ENCODE measurements at regions not wholly inside any gene's neighbourhood (a gene's known extent, or its start where the extent isn't known, plus 50 kb on each side); places are given as distances from the start of the nearest gene placed in this dataset.

- ATAC-seq, result no peak
- CTCF ChIA-PET, result interaction anchor here (0.6 to 1.4 kb wide), 2 partner anchors 22 to 256 kb away, joined by 3 read pairs; no protein-coding TSS in a partner anchor
- H3K27ac Mint-ChIP-seq, result no peak overlapping the region
- H3K27me3 Mint-ChIP-seq, result peaks cover under 1% of the 10 kb centered on the region
- DNase-seq, result no peak
- no peaks in the 10 kb centered on the region for H3K9me3 Mint-ChIP-seq
- H3K4me3 Mint-ChIP-seq, result no peak overlapping the region
- no peaks in the 10 kb centered on the region for H3K36me3 Mint-ChIP-seq (ENCODE audit: low read depth)
- intact Hi-C loops (cut with micrococcal nuclease), result no loop called here
- TF ChIP-seq CTCF (IDR thresholded peaks at IDR 0.05), result no peak
- POLR2A ChIA-PET, result no interaction called here
- no peaks in the 10 kb centered on the region for H3K4me1 Mint-ChIP-seq (ENCODE audit: low read depth)
These were observed 444.0 kb downstream of the MFSD1 start for GRCh38 chr3:159245871-159246270.

DNA sequence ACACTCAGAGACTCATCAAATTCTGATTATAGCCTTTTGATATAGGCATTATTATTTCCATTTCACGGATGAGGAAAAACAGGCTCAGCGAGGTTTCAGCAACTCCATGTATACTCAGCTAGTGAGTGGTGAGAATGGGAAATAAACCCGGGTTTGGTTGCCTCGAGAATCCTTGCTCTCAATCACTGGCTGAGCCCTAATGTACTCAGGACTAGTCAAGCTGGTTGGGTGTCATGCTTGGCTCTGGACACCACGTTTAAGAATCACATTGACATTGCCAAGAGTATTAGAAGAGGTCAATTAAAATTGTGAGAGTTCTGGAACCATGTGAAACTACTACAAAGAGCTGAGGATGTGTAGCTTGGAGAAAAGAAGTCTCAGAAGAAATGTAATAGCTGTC is 444.5 kb downstream of the MFSD1 start:
- no peak for DNase-seq
- ATAC-seq, result no peak
- Mint-ChIP-seq H3K36me3 (ENCODE audit: low read depth) (no peaks in the 10 kb centered on the region), H3K27ac (no peak overlapping the region), H3K9me3 (no peaks in the 10 kb centered on the region), H3K4me1 (ENCODE audit: low read depth) (no peaks in the 10 kb centered on the region), H3K4me3 (no peak overlapping the region), H3K27me3 (peaks cover 2% of the 10 kb centered on the region)
- intact Hi-C loops (cut with micrococcal nuclease), result no loop called here
- POLR2A ChIA-PET, result no interaction called here
- CTCF ChIA-PET, result interaction anchor here (0.9 to 2.2 kb wide), 3 partner anchors 13 to 21 kb away, joined by 3 to 8 read pairs (median 3); no protein-coding TSS in a partner anchor
- no peak for TF ChIP-seq CTCF (IDR thresholded peaks at IDR 0.05)

DNA sequence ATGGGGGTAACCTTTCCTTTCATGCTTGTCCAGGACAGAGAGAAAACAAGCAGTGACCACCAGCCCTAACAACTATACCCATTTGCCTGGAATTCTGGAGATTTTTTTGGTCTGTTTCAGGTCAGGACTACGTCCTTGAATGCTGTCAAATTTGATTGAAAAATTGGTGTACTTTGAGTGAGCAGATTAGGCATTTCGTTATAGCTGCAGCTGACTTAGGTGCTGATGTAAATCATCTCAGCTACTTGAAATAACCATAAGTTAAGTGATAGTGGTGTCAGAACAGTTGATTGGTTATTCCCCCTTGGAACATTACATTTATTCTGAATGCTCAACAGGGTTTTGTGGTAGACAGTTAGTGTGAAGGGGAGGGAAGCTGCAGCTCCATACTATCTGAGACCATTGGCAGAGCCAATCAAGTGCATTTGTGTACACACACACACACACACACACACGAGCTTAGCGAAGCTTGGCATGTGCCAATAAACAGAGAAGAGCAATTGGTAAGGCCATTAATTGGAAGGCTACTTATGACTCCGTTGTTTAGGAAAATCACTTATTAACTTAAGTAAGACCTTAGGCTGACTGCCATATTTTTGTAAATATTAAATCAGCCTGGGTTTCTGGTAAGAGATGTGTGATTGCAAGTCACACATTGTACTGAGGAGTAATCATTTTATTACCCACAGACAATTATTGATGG is 447.8 kb downstream of the MFSD1 start:
- no peaks in the 10 kb centered on the region for H3K4me1 Mint-ChIP-seq (ENCODE audit: low read depth)
- DNase-seq (no peak), ATAC-seq (no peak)
- peaks cover 3% of the 10 kb centered on the region for H3K27me3 Mint-ChIP-seq
- CTCF ChIA-PET, result interaction anchor here (1.6 to 3.2 kb wide), 2 partner anchors 11 to 404 kb away, joined by 7 to 10 read pairs; no protein-coding TSS in a partner anchor
- POLR2A ChIA-PET, result no interaction called here
- H3K36me3 Mint-ChIP-seq (ENCODE audit: low read depth), result peaks cover 3% of the 10 kb centered on the region
- no peak overlapping the region for H3K27ac Mint-ChIP-seq
- TF ChIP-seq CTCF (IDR thresholded peaks at IDR 0.05), result no peak
- intact Hi-C loops (cut with micrococcal nuclease), result no loop called here
- no peak overlapping the region for H3K4me3 Mint-ChIP-seq
- H3K9me3 Mint-ChIP-seq, result peaks cover 10% of the 10 kb centered on the region

- DNase-seq (no peak), ATAC-seq (no peak)
- Mint-ChIP-seq H3K4me1 (ENCODE audit: low read depth) (no peaks in the 10 kb centered on the region), H3K27ac (no peak overlapping the region), H3K36me3 (ENCODE audit: low read depth) (peaks cover 3% of the 10 kb centered on the region), H3K4me3 (no peak overlapping the region), H3K27me3 (peaks cover 7% of the 10 kb centered on the region), H3K9me3 (peaks cover 10% of the 10 kb centered on the region)
- intact Hi-C loops (cut with micrococcal nuclease), result no loop called here
- TF ChIP-seq CTCF (IDR thresholded peaks at IDR 0.05), result no peak
- CTCF ChIA-PET, result interaction anchor here (3.2 to 3.8 kb wide), 2 partner anchors 9 to 406 kb away, joined by 10 to 19 read pairs; no protein-coding TSS in a partner anchor
- POLR2A ChIA-PET, result no interaction called here
These were observed 449.1 kb downstream of the MFSD1 start for GRCh38 chr3:159250961-159251360.

DNA sequence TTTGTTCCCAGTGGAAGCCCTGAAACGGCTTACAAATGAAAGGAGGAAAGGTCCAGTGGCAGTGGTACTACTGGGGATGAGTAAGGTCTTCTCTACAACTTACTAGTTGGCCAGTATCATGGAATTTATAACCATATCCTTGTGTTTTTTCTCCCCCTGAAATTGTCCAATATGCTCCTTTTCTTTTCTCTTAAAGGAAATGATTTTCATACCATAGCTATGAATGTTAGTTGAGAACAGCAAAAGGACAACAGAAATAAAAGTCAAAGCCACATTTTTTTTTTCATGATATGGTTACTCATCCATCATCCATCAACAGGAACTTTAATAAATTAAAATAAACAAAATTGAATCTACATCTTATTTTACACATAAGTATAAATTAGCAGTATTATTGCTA is 450.4 kb downstream of the MFSD1 start:
- Mint-ChIP-seq H3K4me3 (no peak overlapping the region), H3K27me3 (peaks cover 7% of the 10 kb centered on the region), H3K9me3 (peaks cover 10% of the 10 kb centered on the region), H3K27ac (no peak overlapping the region), H3K4me1 (ENCODE audit: low read depth) (no peaks in the 10 kb centered on the region), H3K36me3 (ENCODE audit: low read depth) (peaks cover 3% of the 10 kb centered on the region)
- no peak for DNase-seq
- ChIA-PET POLR2A (no interaction called here), CTCF (interaction anchor here (0.9 to 3.8 kb wide), 8 partner anchors 8 to 445 kb away, joined by 3 to 19 read pairs (median 3); no protein-coding TSS in a partner anchor)
- no peak for ATAC-seq
- intact Hi-C loops (cut with micrococcal nuclease), result no loop called here
- TF ChIP-seq CTCF (IDR thresholded peaks at IDR 0.05), result no peak
